IMR-90 (cell line): ENCODE measurements at regions not wholly inside any gene's neighbourhood (a gene's known extent, or its start where the extent isn't known, plus 50 kb on each side); places are given as distances from the start of the nearest gene placed in this dataset.

Experiments
- ATAC-seq: fragments of 200-7000 bp; cut with Tn5 transposase; 2 replicates; pipeline ENCODE4 v1.9.1; 2020; ENCODE audit warnings: low read depth, mild to moderate bottlenecking, moderate library complexity
- BruUV-seq: library from RNA; stranded (reverse); fragments of 400-500 nt; replicated peaks from 2 replicates; lab custom pipeline; 2021; lab: Mats Ljungman, UMichigan
- CTCF ChIA-PET: fragments of 300-600 bp; formaldehyde crosslinking; extraction: SDS; loops from one replicate; lab custom pipeline; 2021; ENCODE audit warnings: antibody characterized with exemption; lab: Yijun Ruan, JAX
- POLR2A ChIA-PET: fragments of 300-600 bp; sonication (Branson Sonifier 250); formaldehyde crosslinking; loops from one replicate; lab custom pipeline; 2022; ENCODE audit warnings: antibody characterized with exemption; ENCODE audit not compliant: unreplicated experiment; lab: Charles Lee
- DNase-seq: peaks from one replicate; pipeline ENCODE4 v3.0.0; 2013
- H2AFZ ChIP-seq: replicated peaks from 2 replicates; pipeline ENCODE3; 2013; ENCODE audit warnings: low read length, mild to moderate bottlenecking; ENCODE audit not compliant: poor library complexity
- H2AK5ac ChIP-seq: 2 replicates; pipeline ENCODE4 v1.6.1; 2013; ENCODE audit warnings: low read depth, low read length, inconsistent platforms
- H2AK9ac ChIP-seq: replicated peaks from 2 replicates; pipeline ENCODE3; 2013; ENCODE audit warnings: mild to moderate bottlenecking, low read depth, low read length, moderate library complexity; ENCODE audit not compliant: poor library complexity
- H2BK120ac ChIP-seq: 2 replicates; pipeline ENCODE4 v1.6.1; 2013; ENCODE audit warnings: low read depth, low read length, inconsistent platforms
- H2BK15ac ChIP-seq: 3 replicates; pipeline ENCODE4 v1.6.1; 2013; ENCODE audit warnings: low read depth, low read length, inconsistent platforms
- H2BK20ac ChIP-seq: 2 replicates; pipeline ENCODE4 v1.6.1; 2013; ENCODE audit warnings: low read depth, mild to moderate bottlenecking, inconsistent platforms, low read length, moderate library complexity
- H2BK5ac ChIP-seq: 2 replicates; pipeline ENCODE4 v1.6.1; 2013; ENCODE audit warnings: mild to moderate bottlenecking, low read depth, low read length, inconsistent platforms; ENCODE audit not compliant: poor library complexity, severe bottlenecking
- H3K14ac ChIP-seq: replicated peaks from 2 replicates; pipeline ENCODE4 v1.6.1; 2013; ENCODE audit warnings: low read depth, low read length, inconsistent platforms
- H3K18ac ChIP-seq: 2 replicates; pipeline ENCODE4 v1.6.1; 2013; ENCODE audit warnings: low read depth, low read length, control low read depth
- H3K23ac ChIP-seq: 2 replicates; pipeline ENCODE4 v1.6.1; 2013; ENCODE audit warnings: low read depth, low read length, inconsistent platforms
- H3K27ac ChIP-seq: 2 replicates; pipeline ENCODE4 v1.5.1; 2013; ENCODE audit warnings: mild to moderate bottlenecking, control low read depth, low read length; ENCODE audit not compliant: insufficient read depth
- H3K27me3 ChIP-seq: 2 replicates; pipeline ENCODE4 v1.6.1; 2013; ENCODE audit warnings: low read length; ENCODE audit not compliant: control insufficient read depth, insufficient read depth
- H3K36me3 ChIP-seq: 2 replicates; pipeline ENCODE4 v1.6.1; 2013; ENCODE audit warnings: low read length, mixed read lengths; ENCODE audit not compliant: control insufficient read depth, insufficient read depth
- H3K4ac ChIP-seq: 2 replicates; pipeline ENCODE4 v1.6.1; 2013; ENCODE audit warnings: low read depth, low read length, inconsistent platforms
- H3K4me1 ChIP-seq: 2 replicates; pipeline ENCODE4 v1.6.1; 2013; ENCODE audit warnings: low read length, mixed read lengths; ENCODE audit not compliant: control insufficient read depth, insufficient read depth
- H3K4me2 ChIP-seq: 2 replicates; pipeline ENCODE4 v1.6.1; 2013; ENCODE audit warnings: low read depth, mild to moderate bottlenecking, control low read depth, low read length, moderate library complexity
- H3K4me3 ChIP-seq: 2 replicates; pipeline ENCODE4 v1.5.1; 2013; ENCODE audit warnings: low read depth, mild to moderate bottlenecking, control low read depth, low read length, moderate library complexity; ENCODE audit not compliant: insufficient read depth
- H3K56ac ChIP-seq: 2 replicates; pipeline ENCODE4 v1.6.1; 2013; ENCODE audit warnings: low read length, inconsistent platforms; ENCODE audit not compliant: insufficient read depth; ENCODE audit errors: extremely low read depth
- H3K79me1 ChIP-seq, 2 experiments: 2 replicates each; pipeline ENCODE4 v1.6.1; 2013; ENCODE audit warnings: low read length in 2 of 2, inconsistent platforms in 1 of 2, low read depth in 1 of 2
- H3K9ac ChIP-seq: 2 replicates; pipeline ENCODE4 v1.6.1; 2013; ENCODE audit warnings: low read depth, low read length, control low read depth
- H3K9me1 ChIP-seq: 2 replicates; pipeline ENCODE4 v1.6.1; 2013; ENCODE audit warnings: low read length, inconsistent platforms; ENCODE audit not compliant: insufficient read depth
- H3K9me3 ChIP-seq: 2 replicates; pipeline ENCODE4 v1.6.1; 2013; ENCODE audit warnings: low read length; ENCODE audit not compliant: control insufficient read depth, insufficient read depth
- H4K20me1 ChIP-seq: 2 replicates; pipeline ENCODE4 v1.6.1; 2013; ENCODE audit warnings: low read length, inconsistent platforms; ENCODE audit not compliant: insufficient read depth
- H4K5ac ChIP-seq: 2 replicates; pipeline ENCODE4 v1.6.1; 2013; ENCODE audit warnings: mild to moderate bottlenecking, low read depth, low read length, control low read depth
- H4K8ac ChIP-seq, 2 experiments: 2 replicates each; pipeline ENCODE4 v1.6.1; 2013; ENCODE audit warnings: low read depth in 2 of 2, low read length in 2 of 2, control low read depth in 1 of 2, inconsistent platforms in 1 of 2
- H4K91ac ChIP-seq: 2 replicates; pipeline ENCODE4 v1.6.1; 2013; ENCODE audit warnings: low read depth, low read length, inconsistent platforms; ENCODE audit not compliant: insufficient read depth
- BHLHE40 ChIP-seq: fragments of 150-350 bp; IDR thresholded peaks from 2 replicates; pipeline ENCODE4 v1.6.1; 2016; ENCODE audit warnings: mild to moderate bottlenecking, low read depth, low read length
- CEBPB ChIP-seq: IDR thresholded peaks from 2 replicates; pipeline ENCODE4 v1.6.1; 2012; ENCODE audit warnings: low read depth, low read length, improper control_type of control experiment
- CHD1 ChIP-seq: IDR thresholded peaks from 2 replicates; pipeline ENCODE4 v1.6.1; 2012; ENCODE audit warnings: low read depth, low read length, improper control_type of control experiment
- FOS ChIP-seq: fragments of 150-350 bp; IDR thresholded peaks from 2 replicates; pipeline ENCODE4 v1.6.1; 2016; ENCODE audit warnings: low read depth, low read length
- MAFK ChIP-seq: IDR thresholded peaks from 2 replicates; pipeline ENCODE4 v1.6.1; 2012; ENCODE audit warnings: low read depth, low read length, improper control_type of control experiment
- MAZ ChIP-seq: IDR thresholded peaks from 2 replicates; pipeline ENCODE4 v1.6.1; 2012; ENCODE audit warnings: low read depth, mild to moderate bottlenecking, low read length, improper control_type of control experiment, moderate library complexity, borderline replicate concordance
- MXI1 ChIP-seq: IDR thresholded peaks from 2 replicates; pipeline ENCODE4 v1.6.1; 2012; ENCODE audit warnings: low read depth, mild to moderate bottlenecking, low read length, moderate library complexity, borderline replicate concordance
- NFE2L2 ChIP-seq: fragments of 150-350 bp; IDR thresholded peaks from 2 replicates; pipeline ENCODE4 v1.6.1; 2016; ENCODE audit warnings: low read depth, mild to moderate bottlenecking, low read length
- POLR2A ChIP-seq: IDR thresholded peaks from 2 replicates; pipeline ENCODE4 v1.6.1; 2012; ENCODE audit warnings: mild to moderate bottlenecking, low read depth, low read length
- RAD21 ChIP-seq: IDR thresholded peaks from 2 replicates; pipeline ENCODE4 v1.6.1; 2012; ENCODE audit warnings: low read length, improper control_type of control experiment
- RCOR1 ChIP-seq: IDR thresholded peaks from 2 replicates; pipeline ENCODE4 v1.6.1; 2012; ENCODE audit warnings: mild to moderate bottlenecking, low read length, improper control_type of control experiment; ENCODE audit not compliant: insufficient replicate concordance
- RFX5 ChIP-seq: IDR thresholded peaks from 2 replicates; pipeline ENCODE4 v1.8.0; 2012; ENCODE audit warnings: low read depth, mild to moderate bottlenecking, low read length, moderate library complexity
- SMC3 ChIP-seq: fragments of 150-350 bp; IDR thresholded peaks from 2 replicates; pipeline ENCODE4 v1.6.1; 2016; ENCODE audit warnings: low read depth, mild to moderate bottlenecking, antibody characterized with exemption, low read length, moderate library complexity
- WGBS, 2 experiments: methylation state at CpG; one replicate each; pipeline versions ENCODE4 v1.1.5 to v1.1.7; 2013; ENCODE audit warnings: missing lambda C conversion rate in 2 of 2; ENCODE audit not compliant: insufficient read length in 1 of 2; ENCODE audit errors: extremely low coverage in 2 of 2; 5-methylcytosine and 5-hydroxymethylcytosine counted together
- dilution Hi-C: fragments of 300-500 bp; cut with HindIII; formaldehyde crosslinking; loops from one replicate; pipeline ENCODE4 v1.14.3; 2018; ENCODE audit warnings: low sequenced_read_pairs; ENCODE audit not compliant: unreplicated experiment
- in situ Hi-C: fragments of 300-500 bp; cut with MboI; formaldehyde crosslinking; loops from 3 replicates; pipeline ENCODE4 v1.14.3; 2019; ENCODE audit warnings: low sequenced_read_pairs, inconsistent platforms, mixed read lengths
- intact Hi-C: fragments of 100-400 bp; cut with micrococcal nuclease; formaldehyde crosslinking; loops from 2 replicates; pipeline ENCODE4 v1.10.0; 2022
- TF ChIP-seq, protein P1 (sequence below): fragments of 150-350 bp; IDR thresholded peaks from 2 replicates; pipeline ENCODE4 v1.6.1; 2016; ENCODE audit warnings: low read depth, mild to moderate bottlenecking, low read length, moderate library complexity, borderline replicate concordance
- TF ChIP-seq, protein P2 (sequence below): conservative IDR thresholded peaks from 2 replicates; pipeline ENCODE4 v1.5.1; 2012; ENCODE audit warnings: mild to moderate bottlenecking, low read depth, low read length, improper control_type of control experiment

DNA sequence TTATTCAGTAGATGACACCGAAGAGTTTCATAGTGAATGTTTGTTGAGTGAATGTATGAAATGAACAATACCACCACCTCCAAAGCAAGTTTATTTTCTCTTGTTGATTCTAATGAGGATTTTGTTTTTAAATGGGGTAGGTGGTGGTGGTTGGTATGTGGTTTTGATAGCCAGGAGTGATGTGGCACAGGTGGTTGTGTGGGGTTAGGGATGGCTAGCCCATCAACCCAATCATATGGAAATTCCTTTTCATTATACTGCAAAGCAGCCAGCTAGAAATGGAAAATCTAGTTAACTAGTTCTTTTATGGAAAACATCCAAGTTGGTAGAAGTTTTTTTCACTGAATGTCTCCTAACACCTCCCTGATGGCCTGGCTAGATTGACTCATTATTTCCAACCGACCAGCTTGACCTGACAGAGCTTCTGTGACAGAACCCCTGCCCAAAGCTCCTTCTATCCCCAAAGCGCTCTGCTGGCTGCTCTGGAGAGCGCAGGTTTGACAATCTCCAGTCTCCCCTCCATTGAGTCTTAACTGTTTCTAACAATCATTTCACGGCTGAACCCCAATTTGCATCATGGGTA is 376.9 kb downstream of the MTX2 start:
- Histone ChIP-seq H3K18ac (no peak overlapping the region), H3K14ac (no peak overlapping the region), H3K56ac (no peak overlapping the region), H3K4me1 (no peaks in the 10 kb centered on the region), H4K91ac (no peak overlapping the region), H4K8ac (no peak overlapping the region), H4K5ac (no peak overlapping the region), H3K4me3 (no peak overlapping the region), H2AK5ac (no peak overlapping the region), H3K23ac (no peak overlapping the region), H3K27ac (no peak overlapping the region), H3K9me3 (no peaks in the 10 kb centered on the region), H3K9me1 (no peaks in the 10 kb centered on the region), H2BK15ac (no peak overlapping the region), H3K79me1 (no peaks in the 10 kb centered on the region), H2BK20ac (no peak overlapping the region), H3K36me3 (no peaks in the 10 kb centered on the region), H2AK9ac (no peak overlapping the region), H3K27me3 (peaks cover 7% of the 10 kb centered on the region), H3K4me2 (no peak overlapping the region), H2BK120ac (no peak overlapping the region), H2BK5ac (no peak overlapping the region), H3K4ac (no peak overlapping the region), H4K20me1 (no peaks in the 10 kb centered on the region), H2AFZ (no peak overlapping the region), H3K9ac (no peak overlapping the region)
- ATAC-seq (no peak), DNase-seq (no peak)
- no TSS peak for BruUV-seq
- ChIA-PET POLR2A (no interaction called here), CTCF (no interaction called here)
- dilution Hi-C loops (no loop called here), intact Hi-C loops (no loop called here), in situ Hi-C loops (no loop called here)
- WGBS, 2 experiments: 40% methylated on average over 1 of the region's 5 CpGs; no CpG with 5 or more reads in 1 of the 2 experiments
- TF ChIP-seq, protein P1, sequence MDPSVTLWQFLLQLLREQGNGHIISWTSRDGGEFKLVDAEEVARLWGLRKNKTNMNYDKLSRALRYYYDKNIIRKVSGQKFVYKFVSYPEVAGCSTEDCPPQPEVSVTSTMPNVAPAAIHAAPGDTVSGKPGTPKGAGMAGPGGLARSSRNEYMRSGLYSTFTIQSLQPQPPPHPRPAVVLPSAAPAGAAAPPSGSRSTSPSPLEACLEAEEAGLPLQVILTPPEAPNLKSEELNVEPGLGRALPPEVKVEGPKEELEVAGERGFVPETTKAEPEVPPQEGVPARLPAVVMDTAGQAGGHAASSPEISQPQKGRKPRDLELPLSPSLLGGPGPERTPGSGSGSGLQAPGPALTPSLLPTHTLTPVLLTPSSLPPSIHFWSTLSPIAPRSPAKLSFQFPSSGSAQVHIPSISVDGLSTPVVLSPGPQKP: no peak
- TF ChIP-seq NFE2L2: no peak
- no peak for TF ChIP-seq POLR2A
- no peak for TF ChIP-seq SMC3
- no peak for TF ChIP-seq FOS
- TF ChIP-seq CHD1: no peak
- no peak for TF ChIP-seq MAFK
- no peak for TF ChIP-seq RCOR1
- no peak for TF ChIP-seq MXI1
- TF ChIP-seq CEBPB: no peak
- TF ChIP-seq, protein P2, sequence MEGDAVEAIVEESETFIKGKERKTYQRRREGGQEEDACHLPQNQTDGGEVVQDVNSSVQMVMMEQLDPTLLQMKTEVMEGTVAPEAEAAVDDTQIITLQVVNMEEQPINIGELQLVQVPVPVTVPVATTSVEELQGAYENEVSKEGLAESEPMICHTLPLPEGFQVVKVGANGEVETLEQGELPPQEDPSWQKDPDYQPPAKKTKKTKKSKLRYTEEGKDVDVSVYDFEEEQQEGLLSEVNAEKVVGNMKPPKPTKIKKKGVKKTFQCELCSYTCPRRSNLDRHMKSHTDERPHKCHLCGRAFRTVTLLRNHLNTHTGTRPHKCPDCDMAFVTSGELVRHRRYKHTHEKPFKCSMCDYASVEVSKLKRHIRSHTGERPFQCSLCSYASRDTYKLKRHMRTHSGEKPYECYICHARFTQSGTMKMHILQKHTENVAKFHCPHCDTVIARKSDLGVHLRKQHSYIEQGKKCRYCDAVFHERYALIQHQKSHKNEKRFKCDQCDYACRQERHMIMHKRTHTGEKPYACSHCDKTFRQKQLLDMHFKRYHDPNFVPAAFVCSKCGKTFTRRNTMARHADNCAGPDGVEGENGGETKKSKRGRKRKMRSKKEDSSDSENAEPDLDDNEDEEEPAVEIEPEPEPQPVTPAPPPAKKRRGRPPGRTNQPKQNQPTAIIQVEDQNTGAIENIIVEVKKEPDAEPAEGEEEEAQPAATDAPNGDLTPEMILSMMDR: no peak
- no peak for TF ChIP-seq BHLHE40
- TF ChIP-seq RAD21: no peak
- no peak for TF ChIP-seq MAZ
- no peak for TF ChIP-seq RFX5
